CD4-positive, alpha-beta T cell (primary cell): ENCODE measurements at regions not wholly inside any gene's neighbourhood (a gene's known extent, or its start where the extent isn't known, plus 50 kb on each side); places are given as distances from the start of the nearest gene placed in this dataset.

ENCODE experiments used
- ATAC-seq: fragments of 200-7000 bp; cut with Tn5 transposase; one replicate; pipeline ENCODE4 v1.10.0; 2022; ENCODE audit warnings: mild to moderate bottlenecking; ENCODE audit not compliant: poor library complexity
- CTCF ChIA-PET: fragments of 350-600 bp; sonication (Branson Sonifier 250); formaldehyde crosslinking; loops from one replicate; lab custom pipeline; 2021; ENCODE audit warnings: antibody characterized with exemption, inconsistent platforms; lab: Charles Lee
- POLR2A ChIA-PET: fragments of 350-600 bp; sonication (Branson Sonifier 250); formaldehyde crosslinking; loops from one replicate; lab custom pipeline; 2021; ENCODE audit warnings: antibody characterized with exemption, inconsistent platforms; lab: Charles Lee
- DNase-seq, 14 experiments: peaks; one replicate each; pipeline ENCODE4 v3.0.0-alpha.2; 2013 to 2020; ENCODE audit warnings: mixed read lengths in 2 of 14
- H3K27ac ChIP-seq, 2 donors: one replicate each; pipeline versions ENCODE4 v1.5.1 to v1.7.0; 2013; ENCODE audit warnings: low read length in 2 of 2, low read depth in 1 of 2, mild to moderate bottlenecking in 1 of 2
- H3K27me3 ChIP-seq, 2 experiments: 1 replicate in 1 of 2; 2 replicates in 1 of 2; pipeline versions ENCODE4 v1.6.1 to v1.7.0; 2013; ENCODE audit warnings: low read length in 2 of 2, control low read depth in 1 of 2, mild to moderate bottlenecking in 1 of 2, moderate library complexity in 1 of 2; ENCODE audit not compliant: insufficient read depth in 2 of 2, control insufficient read depth in 1 of 2
- H3K36me3 ChIP-seq: one replicate; pipeline ENCODE4 v1.6.1; 2013; ENCODE audit warnings: low read length, control low read depth; ENCODE audit not compliant: insufficient read depth
- H3K4me1 ChIP-seq: one replicate; pipeline ENCODE4 v1.6.1; 2013; ENCODE audit warnings: low read length, control low read depth; ENCODE audit not compliant: insufficient read depth
- H3K4me3 ChIP-seq: one replicate; pipeline ENCODE4 v1.5.1; 2013; ENCODE audit warnings: mild to moderate bottlenecking, low read length, moderate library complexity
- H3K9me3 ChIP-seq, 2 experiments: 1 replicate in 1 of 2; 2 replicates in 1 of 2; pipeline versions ENCODE4 v1.6.1 to v1.7.0; 2013; ENCODE audit warnings: low read length in 2 of 2, mild to moderate bottlenecking in 2 of 2, control low read depth in 1 of 2, moderate library complexity in 1 of 2; ENCODE audit not compliant: control insufficient read depth in 1 of 2, insufficient read depth in 1 of 2
- H3K27ac Mint-ChIP-seq: one replicate; pipeline ENCODE4 v1.8.0; 2020; ENCODE audit warnings: mixed read lengths
- H3K27me3 Mint-ChIP-seq: one replicate; pipeline ENCODE4 v1.8.0; 2021; ENCODE audit warnings: mixed read lengths
- H3K36me3 Mint-ChIP-seq: one replicate; pipeline ENCODE4 v1.8.0; 2021; ENCODE audit warnings: low read depth, mixed read lengths
- H3K4me1 Mint-ChIP-seq: one replicate; pipeline ENCODE4 v1.8.0; 2021; ENCODE audit warnings: low read depth, mixed read lengths
- H3K4me3 Mint-ChIP-seq: one replicate; pipeline ENCODE4 v1.8.0; 2020; ENCODE audit warnings: mild to moderate bottlenecking, mixed read lengths
- H3K9me3 Mint-ChIP-seq: one replicate; pipeline ENCODE4 v1.8.0; 2020; ENCODE audit warnings: mixed read lengths
- intact Hi-C, 2 experiments: fragments of 100-400 bp; cut with DNase I in 1 of 2; cut with micrococcal nuclease in 1 of 2; formaldehyde crosslinking; loops; one replicate each; pipeline versions ENCODE4 v1.15.1 to v1.9.0; 2023 to 2025; cut with DNase I, micrococcal nuclease
- TF ChIP-seq, protein P1 (sequence below): fragments of 200-600 bp; IDR thresholded peaks from one replicate; pipeline ENCODE4 v1.8.0; 2022; ENCODE audit warnings: antibody characterized with exemption, mild to moderate bottlenecking

DNA sequence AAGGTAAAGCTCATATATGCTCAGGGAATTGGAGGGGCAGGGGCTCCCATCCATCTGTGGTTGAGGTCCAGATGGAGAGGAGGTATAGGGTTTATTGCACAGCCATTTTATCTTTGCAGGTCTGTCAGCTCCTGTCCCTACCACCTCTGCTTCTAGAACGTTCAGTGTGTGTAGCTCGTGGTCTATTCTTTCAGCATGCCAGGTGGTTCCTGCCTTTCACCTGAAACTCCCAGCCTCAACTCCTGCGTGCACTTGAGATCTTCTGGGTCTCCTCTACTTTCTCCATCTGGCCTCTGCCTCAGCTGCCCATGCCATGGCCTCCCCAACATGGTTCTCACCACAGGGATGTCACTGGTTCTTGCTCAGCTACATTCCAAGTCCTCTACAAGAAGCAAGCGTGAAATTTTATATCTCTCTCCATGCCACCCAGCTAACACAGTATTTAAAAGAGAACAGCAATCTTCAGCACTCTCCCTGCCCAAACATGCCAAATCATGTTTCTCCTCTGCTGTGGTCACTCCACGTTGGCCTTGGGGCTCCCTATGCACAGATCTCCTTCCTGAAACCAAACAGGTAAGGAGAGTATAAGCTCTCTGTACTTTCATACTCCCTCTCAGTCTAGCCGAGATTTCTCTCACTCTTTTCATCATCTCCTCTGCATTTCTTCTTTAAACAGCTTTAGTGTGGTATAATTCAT is 157.8 kb upstream of the TRPC6 start:
- CTCF ChIA-PET, result interaction anchor here (1.6 kb wide), 1 partner anchor 10 kb away, joined by 3 read pairs; no protein-coding TSS in a partner anchor
- intact Hi-C loops, result no loop called here

DNA sequence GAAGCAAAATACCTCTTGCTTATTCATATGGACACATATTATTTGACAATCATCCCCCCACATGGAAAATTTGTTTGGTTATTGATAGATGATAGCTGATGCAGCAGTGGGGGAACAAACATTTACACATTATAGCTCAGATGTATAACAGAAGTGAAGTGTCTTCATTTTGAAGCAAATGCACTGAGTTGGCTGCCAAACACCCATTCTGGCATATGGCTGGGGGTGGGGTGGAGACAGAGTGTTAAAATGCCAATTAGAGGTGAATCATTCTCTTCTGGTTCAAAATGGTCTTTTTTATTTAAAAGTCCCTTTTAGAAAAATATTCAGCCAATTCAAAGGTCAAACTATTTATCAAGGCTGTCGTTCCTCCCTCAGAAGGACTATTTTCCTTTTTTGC is 157.3 kb upstream of the TRPC6 start:
- DNase-seq (no peak), ATAC-seq (no peak)
- Mint-ChIP-seq H3K4me3 (no peak overlapping the region), H3K9me3 (no peaks in the 10 kb centered on the region), H3K27me3 (no peaks in the 10 kb centered on the region), H3K27ac (no peak overlapping the region), H3K4me1 (no peaks in the 10 kb centered on the region), H3K36me3 (no peaks in the 10 kb centered on the region)
- ChIA-PET CTCF (interaction anchor here (1.6 kb wide), 1 partner anchor 9 kb away, joined by 3 read pairs; no protein-coding TSS in a partner anchor), POLR2A (no interaction called here)
- Histone ChIP-seq H3K4me3 (no peak overlapping the region), H3K36me3 (no peaks in the 10 kb centered on the region), H3K27me3 (no peaks in the 10 kb centered on the region), H3K27ac (no peak overlapping the region), H3K9me3 (no peaks in the 10 kb centered on the region), H3K4me1 (no peaks in the 10 kb centered on the region)
- TF ChIP-seq, protein P1, sequence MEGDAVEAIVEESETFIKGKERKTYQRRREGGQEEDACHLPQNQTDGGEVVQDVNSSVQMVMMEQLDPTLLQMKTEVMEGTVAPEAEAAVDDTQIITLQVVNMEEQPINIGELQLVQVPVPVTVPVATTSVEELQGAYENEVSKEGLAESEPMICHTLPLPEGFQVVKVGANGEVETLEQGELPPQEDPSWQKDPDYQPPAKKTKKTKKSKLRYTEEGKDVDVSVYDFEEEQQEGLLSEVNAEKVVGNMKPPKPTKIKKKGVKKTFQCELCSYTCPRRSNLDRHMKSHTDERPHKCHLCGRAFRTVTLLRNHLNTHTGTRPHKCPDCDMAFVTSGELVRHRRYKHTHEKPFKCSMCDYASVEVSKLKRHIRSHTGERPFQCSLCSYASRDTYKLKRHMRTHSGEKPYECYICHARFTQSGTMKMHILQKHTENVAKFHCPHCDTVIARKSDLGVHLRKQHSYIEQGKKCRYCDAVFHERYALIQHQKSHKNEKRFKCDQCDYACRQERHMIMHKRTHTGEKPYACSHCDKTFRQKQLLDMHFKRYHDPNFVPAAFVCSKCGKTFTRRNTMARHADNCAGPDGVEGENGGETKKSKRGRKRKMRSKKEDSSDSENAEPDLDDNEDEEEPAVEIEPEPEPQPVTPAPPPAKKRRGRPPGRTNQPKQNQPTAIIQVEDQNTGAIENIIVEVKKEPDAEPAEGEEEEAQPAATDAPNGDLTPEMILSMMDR, result no peak
- intact Hi-C loops, result no loop called here

More for the DNA sequence above, 157.8 kb upstream of the TRPC6 start:
- H3K27ac Mint-ChIP-seq, result no peak overlapping the region
- Histone ChIP-seq H3K4me3 (no peak overlapping the region), H3K27ac (no peak overlapping the region), H3K9me3 (no peaks in the 10 kb centered on the region), H3K4me1 (no peaks in the 10 kb centered on the region), H3K27me3 (no peaks in the 10 kb centered on the region), H3K36me3 (no peaks in the 10 kb centered on the region)
- H3K4me1 Mint-ChIP-seq, result no peaks in the 10 kb centered on the region
- H3K36me3 Mint-ChIP-seq, result no peaks in the 10 kb centered on the region
- POLR2A ChIA-PET, result no interaction called here
- H3K9me3 Mint-ChIP-seq, result no peaks in the 10 kb centered on the region
- DNase-seq (no peak), ATAC-seq (no peak)
- H3K4me3 Mint-ChIP-seq, result no peak overlapping the region
- TF ChIP-seq, protein P1, result no peak
- H3K27me3 Mint-ChIP-seq, result no peaks in the 10 kb centered on the region

DNA sequence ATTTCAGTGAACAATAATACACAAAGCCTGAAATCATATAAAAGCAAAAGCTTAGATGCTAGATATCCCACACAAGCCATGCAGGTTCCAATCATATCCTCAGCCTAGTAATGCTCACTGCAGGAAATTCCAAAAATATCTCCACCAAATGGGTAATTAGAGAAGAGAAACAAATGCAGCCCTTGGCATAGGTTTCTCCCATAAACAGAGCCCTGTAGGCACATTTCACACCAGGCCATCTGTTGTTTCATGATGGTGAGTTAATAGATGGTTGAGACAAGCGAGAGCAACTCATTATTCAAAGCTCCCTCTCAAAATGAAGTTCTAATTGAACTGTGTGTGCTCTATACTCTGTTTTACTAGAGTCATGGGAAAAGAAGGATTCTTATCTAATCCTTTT is 154.6 kb upstream of the TRPC6 start:
- no peak overlapping the region for H3K27ac Mint-ChIP-seq
- intact Hi-C loops, result no loop called here
- no peak overlapping the region for H3K4me3 ChIP-seq
- DNase-seq, result no peak
- H3K9me3 ChIP-seq, result no peaks in the 10 kb centered on the region
- ATAC-seq, result no peak
- H3K27me3 ChIP-seq, result no peaks in the 10 kb centered on the region
- TF ChIP-seq, protein P1, result no peak
- CTCF ChIA-PET, result no interaction called here
- H3K36me3 ChIP-seq, result no peaks in the 10 kb centered on the region
- no peaks in the 10 kb centered on the region for H3K27me3 Mint-ChIP-seq
- no peak overlapping the region for H3K4me3 Mint-ChIP-seq
- no peaks in the 10 kb centered on the region for H3K36me3 Mint-ChIP-seq
- H3K4me1 Mint-ChIP-seq, result no peaks in the 10 kb centered on the region
- H3K4me1 ChIP-seq, result no peaks in the 10 kb centered on the region
- POLR2A ChIA-PET, result no interaction called here
- H3K9me3 Mint-ChIP-seq, result no peaks in the 10 kb centered on the region
- H3K27ac ChIP-seq, result no peak overlapping the region
